Epithelial cell of esophagus (primary cell): ENCODE measurements at regions not wholly inside any gene's neighbourhood (a gene's known extent, or its start where the extent isn't known, plus 50 kb on each side); places are given as distances from the start of the nearest gene placed in this dataset.

Source experiments
- DNase-seq: peaks from one replicate; pipeline ENCODE4 v3.0.0; 2010; ENCODE audit warnings: low read depth
- H3K4me3 ChIP-seq: 2 replicates; pipeline ENCODE4 v1.5.1; 2011; ENCODE audit warnings: mild to moderate bottlenecking, low read length, control low read depth
- TF ChIP-seq, protein P1 (sequence below): IDR thresholded peaks from 2 replicates; pipeline ENCODE4 v1.5.1; 2011; ENCODE audit warnings: low read depth, mild to moderate bottlenecking, low read length, control low read depth, inconsistent platforms; ENCODE audit not compliant: insufficient read depth; ENCODE audit errors: missing control alignments

DNA sequence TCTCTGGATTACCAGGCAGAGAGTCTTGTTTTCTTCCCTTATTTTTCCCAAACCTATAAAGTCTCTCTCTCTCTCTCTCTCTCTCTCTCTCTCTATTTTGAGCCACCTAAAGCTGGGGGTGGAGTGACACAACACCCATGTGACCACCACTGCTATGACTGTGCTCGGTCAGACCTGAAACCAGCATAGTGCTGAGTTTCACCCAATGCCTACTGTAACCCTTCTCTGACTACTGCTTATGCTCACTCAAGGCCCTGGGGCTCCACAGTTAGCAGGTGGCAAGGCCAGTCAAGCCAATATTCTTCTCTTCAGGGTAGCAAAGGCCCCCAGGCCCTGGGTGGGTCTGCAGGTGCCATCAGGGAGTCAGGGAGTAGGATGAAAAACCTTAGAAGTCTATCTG, 114.7 kb upstream of the ARMCX2 start:
- no peak for DNase-seq
- TF ChIP-seq, protein P1, sequence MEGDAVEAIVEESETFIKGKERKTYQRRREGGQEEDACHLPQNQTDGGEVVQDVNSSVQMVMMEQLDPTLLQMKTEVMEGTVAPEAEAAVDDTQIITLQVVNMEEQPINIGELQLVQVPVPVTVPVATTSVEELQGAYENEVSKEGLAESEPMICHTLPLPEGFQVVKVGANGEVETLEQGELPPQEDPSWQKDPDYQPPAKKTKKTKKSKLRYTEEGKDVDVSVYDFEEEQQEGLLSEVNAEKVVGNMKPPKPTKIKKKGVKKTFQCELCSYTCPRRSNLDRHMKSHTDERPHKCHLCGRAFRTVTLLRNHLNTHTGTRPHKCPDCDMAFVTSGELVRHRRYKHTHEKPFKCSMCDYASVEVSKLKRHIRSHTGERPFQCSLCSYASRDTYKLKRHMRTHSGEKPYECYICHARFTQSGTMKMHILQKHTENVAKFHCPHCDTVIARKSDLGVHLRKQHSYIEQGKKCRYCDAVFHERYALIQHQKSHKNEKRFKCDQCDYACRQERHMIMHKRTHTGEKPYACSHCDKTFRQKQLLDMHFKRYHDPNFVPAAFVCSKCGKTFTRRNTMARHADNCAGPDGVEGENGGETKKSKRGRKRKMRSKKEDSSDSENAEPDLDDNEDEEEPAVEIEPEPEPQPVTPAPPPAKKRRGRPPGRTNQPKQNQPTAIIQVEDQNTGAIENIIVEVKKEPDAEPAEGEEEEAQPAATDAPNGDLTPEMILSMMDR = no peak
- H3K4me3 ChIP-seq = no peak overlapping the region

DNA sequence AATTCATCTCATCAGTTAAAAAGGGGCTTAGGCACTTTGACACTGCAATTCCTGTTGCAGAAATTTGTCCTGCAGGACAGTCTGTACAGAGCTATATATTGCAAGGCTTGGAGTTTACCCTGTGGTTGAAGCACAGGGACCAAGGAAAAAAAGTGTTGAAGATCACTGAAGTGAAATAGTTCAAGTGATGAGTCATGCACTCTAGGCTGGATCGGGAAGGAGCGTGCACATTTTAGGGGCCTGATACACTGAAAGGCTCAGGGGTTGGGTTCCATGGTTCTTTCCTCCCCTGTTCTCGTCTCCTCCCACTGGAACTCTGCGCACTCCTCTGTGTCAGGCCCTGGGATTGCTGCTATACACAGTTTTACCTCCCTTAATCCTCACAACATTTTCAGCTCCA, 104.9 kb upstream of the ARMCX2 start:
- H3K4me3 ChIP-seq = no peak overlapping the region
- TF ChIP-seq, protein P1 = no peak
- DNase-seq = peak; percentile 0

DNA sequence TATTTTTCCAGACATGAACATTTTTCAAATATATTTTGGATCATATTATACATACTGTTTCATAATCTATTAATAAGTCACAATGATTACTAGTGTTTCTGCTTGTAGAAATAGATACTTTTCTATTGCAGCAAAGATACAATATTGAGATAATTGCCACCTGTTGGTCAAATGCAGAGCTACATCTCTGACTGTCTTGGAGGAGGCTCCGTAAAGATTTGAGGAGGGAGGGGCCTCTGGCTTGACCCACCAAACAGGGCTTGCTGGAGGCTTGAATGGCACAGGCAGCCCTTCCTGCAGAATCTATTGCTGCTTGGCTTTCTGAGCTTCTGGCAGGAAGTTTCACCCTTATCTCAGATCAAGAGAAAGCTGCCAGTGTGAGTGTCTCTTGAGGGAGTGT, 99.3 kb upstream of the ARMCX2 start:
- H3K4me3 ChIP-seq = no peak overlapping the region
- TF ChIP-seq, protein P1 = peak; percentile 46
- peak; percentile 44 for DNase-seq

DNA sequence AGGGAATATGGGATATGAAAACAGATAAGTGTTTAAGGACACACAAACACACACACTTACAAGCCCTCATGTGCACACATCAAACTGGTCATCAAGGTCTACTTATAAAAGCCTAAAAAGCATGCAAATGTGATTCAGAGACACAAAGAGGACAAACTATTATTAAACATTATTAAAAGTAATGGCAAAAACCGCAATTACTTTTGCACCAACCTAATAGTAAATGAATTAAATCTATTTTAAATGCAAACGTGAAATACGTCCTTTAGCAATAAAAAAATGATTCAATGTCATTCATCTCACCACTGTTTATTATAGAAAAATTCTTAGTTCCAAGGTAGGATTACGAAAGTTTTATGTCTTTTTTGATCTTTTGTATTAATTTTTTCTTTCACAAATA, 91.1 kb upstream of the ARMCX2 start:
- TF ChIP-seq, protein P1 = no peak
- no peak overlapping the region for H3K4me3 ChIP-seq
- no peak for DNase-seq

DNA sequence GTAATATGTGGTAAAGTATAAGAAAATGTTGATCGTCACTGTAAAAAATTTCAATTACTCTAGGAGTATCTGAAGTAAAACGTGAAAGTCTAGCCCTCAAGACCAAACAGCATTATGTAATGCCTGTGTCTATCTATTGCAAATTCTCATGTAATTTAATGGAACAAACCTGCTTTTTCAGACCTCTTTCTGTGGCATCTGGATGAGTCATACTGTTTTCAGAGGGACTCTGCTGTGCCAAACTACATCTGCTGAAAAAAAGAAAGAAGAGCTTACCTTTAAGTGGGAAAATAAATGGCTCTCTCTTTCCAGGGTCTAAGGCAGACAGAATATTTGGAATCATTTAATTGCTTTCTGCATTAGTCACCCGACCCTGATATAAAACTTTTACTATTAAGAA, 89.8 kb upstream of the ARMCX2 start:
- TF ChIP-seq, protein P1 = no peak
- DNase-seq = no peak
- no peak overlapping the region for H3K4me3 ChIP-seq

DNA sequence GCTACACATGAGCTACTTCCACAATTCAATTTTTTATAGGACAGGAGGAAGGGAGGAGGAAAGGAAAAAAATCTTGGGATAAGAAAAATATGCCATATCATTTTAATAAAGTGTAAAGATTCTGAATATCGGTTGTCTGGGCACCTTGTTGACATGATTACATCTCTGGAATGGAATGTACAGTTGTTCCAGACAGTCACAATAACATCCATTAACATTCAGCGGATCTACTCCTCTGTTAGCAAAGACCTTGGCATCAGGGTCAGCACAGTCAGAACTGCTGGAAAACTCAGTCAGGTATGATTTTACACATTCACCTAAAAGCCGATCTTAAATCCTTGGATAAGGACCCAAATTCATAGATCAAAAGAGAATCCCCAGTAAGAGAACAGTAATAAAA, 85.4 kb upstream of the ARMCX2 start:
- H3K4me3 ChIP-seq = no peak overlapping the region
- TF ChIP-seq, protein P1 = no peak
- no peak for DNase-seq

DNA sequence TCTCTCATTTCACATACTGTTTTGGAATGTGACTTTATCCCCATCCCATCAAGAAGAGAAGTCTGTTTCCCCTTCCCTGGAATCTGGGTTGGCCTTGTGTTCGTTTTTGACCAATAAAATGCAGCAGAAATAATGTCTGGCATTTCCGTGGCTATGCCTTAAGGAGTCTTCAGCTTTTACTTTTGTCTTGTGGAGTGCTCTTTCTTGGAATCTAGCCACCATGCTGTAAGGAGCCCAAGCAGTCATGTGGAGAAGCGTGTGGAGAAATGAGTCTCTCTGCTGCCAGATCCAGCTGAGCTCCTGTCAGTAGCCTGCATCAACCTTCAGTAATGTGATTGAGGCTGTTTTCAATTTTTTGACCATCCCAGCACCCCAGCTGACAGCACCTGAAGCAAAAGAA, 84.4 kb upstream of the ARMCX2 start:
- TF ChIP-seq, protein P1 = no peak
- DNase-seq = no peak

More for the DNA sequence above, 84.4 kb upstream of the ARMCX2 start:
- H3K4me3 ChIP-seq = no peak overlapping the region
